ENCODE measurements at regions not wholly inside any gene's neighbourhood (a gene's known extent, or its start where the extent isn't known, plus 50 kb on each side); places are given as distances from the start of the nearest gene placed in this dataset.
"Not testable (repeated sequence)": the region's sequence is repeated elsewhere in the genome, so short reads cannot be mapped to it uniquely, and the experiment has no call there.

GRCh38 chr3:40649346-40649745 is 124.6 kb downstream of the ZNF621 start:
- DNase-seq = no peak

- no peak for DNase-seq
Observed at GRCh38 chr3:40652072-40652471, 127.3 kb downstream of the ZNF621 start.

DNA sequence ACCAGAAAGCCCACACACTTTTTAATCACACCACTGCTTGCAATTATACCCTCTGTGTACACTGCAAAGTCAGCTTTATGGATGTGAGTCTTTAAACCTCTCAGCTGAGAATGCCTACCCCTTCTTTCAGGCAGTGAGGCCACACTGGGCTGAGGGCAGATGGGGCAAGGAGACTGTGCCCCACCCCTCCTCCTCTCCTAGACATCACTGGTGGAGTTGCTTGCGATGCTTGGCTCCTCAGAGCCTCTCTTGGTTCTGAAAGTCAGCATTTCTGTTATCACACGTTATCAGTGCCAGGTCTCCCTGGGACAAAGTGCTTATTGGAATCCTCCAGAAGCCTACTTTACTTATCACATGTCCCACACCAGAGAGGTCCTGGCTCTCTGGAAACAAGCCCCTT is 128.2 kb downstream of the ZNF621 start:
- DNase-seq = no peak

GRCh38 chr3:40653878-40654277 is 129.1 kb downstream of the ZNF621 start:
- DNase-seq = no peak

DNA sequence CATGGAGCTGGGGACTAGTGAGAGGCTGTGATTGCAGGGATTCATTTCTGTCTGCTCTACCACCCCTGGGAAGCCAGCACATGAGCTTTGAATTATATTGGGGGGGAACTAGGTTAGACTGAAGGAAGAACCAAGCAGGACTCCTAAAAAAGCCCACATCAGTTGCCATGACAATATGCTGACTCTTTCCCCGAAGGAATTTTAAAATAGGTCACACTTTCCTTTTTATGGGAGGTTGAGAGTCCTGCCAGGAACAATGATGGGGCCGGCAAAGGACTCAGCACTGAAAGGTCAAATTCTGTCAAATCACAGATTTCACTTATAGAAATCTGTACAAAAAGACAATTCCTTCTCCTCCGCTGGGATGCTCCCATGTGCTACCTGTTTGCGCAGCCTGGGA is 130.8 kb downstream of the ZNF621 start:
- DNase-seq = no peak

GRCh38 chr3:40657623-40658022 is 132.9 kb downstream of the ZNF621 start:
- DNase-seq = no peak

DNA sequence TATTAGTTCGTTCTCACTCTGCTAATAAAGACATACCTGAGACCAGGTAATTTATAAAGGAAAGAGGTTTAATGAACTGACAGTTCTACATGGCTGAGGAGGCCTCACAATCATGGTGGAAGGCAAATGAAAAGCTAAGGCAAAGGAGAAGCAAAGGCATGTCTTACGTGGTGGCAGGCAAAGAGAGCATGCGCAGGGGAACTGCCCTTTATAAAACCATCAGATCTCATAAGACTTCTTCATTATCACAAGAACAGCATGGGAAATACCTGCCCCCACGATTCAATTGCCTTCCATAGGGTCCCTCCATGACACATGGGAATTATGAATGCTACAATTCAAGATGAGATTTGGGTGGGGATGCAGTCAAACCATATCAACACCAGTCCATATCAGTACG is 133.5 kb downstream of the ZNF621 start:
- DNase-seq = no peak

DNA sequence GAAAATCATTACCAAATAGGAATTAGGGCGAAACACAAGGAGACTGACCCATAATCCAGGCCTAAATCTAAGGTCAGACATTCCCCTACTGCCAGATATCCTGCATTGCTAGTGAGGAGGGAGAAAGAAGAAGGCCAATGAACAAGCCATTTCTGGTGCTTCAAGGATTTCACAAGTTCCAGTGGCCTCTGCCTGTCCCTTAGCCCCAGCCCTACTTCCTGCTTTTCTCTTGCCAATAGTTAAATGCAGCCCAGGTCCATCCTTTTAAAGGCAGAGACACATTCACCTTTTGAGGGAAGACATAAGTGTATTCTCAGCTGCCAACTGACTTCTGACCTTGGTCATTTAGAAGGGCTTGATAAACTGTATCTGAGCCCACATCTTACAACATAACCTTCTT is 135.8 kb downstream of the ZNF621 start:
- no peak for DNase-seq

GRCh38 chr3:40661284-40661683 is 136.5 kb downstream of the ZNF621 start:
- no peak for DNase-seq

DNA sequence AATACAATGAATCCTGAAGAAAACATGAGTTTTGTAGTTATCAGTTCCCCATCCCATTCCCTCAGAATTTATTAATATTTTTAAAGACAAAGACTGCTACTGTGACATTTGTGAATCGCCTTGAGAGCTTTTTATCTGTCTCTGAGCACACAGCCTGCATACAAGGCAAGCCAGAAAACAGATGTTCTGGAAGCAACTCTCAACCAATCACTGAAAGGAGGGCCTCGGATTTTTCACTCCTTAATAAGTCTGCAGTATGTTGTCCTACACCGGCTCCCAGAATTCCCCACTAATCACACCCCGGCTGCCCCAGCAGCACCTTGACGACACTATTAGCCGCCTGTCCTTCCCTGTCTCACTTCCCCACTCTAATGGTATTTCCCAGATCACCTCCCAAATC is 138.5 kb downstream of the ZNF621 start:
- DNase-seq = no peak

- no peak for DNase-seq
Observed at GRCh38 chr3:40669176-40669575, 144.4 kb downstream of the ZNF621 start.

DNA sequence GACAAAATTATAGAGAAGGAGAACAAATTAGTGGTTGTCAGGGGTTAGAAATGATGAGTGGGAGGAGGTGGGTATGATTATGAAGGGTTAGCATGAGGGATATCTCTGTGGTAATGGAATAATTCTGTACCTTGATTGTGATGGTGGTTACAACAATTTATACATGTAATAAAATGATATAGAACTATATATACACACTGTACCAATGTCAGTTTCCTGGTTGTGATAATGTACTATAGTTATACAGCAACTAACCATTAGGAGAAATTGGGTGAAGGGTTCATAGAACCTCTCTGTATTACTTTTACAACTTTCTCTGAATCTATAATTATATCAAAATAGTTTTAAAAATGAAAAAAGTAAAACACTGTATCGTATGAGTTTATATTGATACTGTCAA is 148.1 kb downstream of the ZNF621 start:
- DNase-seq = no peak

GRCh38 chr3:40677321-40677720 is 152.6 kb downstream of the ZNF621 start:
- no peak for DNase-seq

- no peak for DNase-seq
Observed at GRCh38 chr3:40677749-40678148, 153.0 kb downstream of the ZNF621 start.

GRCh38 chr3:40679290-40679689 is 154.5 kb downstream of the ZNF621 start:
- no peak for DNase-seq

- no peak for DNase-seq
Observed at GRCh38 chr3:40680685-40681657, 156.2 kb downstream of the ZNF621 start.

GRCh38 chr3:40681658-40682055 is 156.9 kb downstream of the ZNF621 start:
- no peak for DNase-seq

DNA sequence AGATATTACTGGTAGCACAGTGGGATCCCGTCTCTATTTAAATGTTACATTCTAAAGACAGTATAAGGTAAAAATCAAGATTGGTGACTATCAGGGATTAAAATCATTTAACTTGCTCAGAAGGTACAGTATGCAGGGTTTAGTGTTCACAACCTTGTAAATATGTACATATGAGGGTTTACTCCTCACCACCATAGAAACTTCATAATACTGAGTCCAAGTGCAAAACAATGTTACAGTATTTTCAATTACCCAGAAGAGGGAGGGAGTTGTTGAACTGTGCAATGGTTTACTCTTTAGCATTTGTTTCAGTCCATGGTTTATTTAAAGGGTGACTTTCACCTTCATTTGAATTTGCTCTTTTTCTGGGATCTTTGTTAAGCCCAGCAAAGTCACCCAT is 165.1 kb downstream of the ZNF621 start:
- no peak for DNase-seq

GRCh38 chr3:40690749-40691451 is 166.1 kb downstream of the ZNF621 start:
- DNase-seq = no peak

DNA sequence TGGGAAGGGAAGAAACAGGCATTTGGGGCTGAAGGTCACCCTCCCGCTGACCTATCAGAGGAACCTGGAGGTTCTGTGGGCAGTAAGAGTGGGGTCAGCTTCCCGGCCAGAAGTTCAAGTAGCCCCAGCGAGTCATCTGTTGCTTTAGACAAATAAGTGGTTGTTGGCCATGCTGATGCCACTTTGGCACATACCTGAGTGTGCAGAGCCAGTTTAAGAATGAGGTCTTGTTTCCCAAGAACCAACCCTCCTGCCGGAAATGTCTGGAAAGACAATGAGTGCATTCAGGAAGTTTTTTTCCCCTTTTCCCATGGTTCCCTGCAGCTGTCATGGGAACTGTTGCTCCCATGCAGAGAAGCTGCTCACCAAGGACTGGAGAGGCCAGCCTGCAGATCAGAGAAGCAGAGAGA is 166.7 kb downstream of the ZNF621 start:
- no peak for DNase-seq

GRCh38 chr3:40695848-40696247 is 171.1 kb downstream of the ZNF621 start:
- DNase-seq = no peak

DNA sequence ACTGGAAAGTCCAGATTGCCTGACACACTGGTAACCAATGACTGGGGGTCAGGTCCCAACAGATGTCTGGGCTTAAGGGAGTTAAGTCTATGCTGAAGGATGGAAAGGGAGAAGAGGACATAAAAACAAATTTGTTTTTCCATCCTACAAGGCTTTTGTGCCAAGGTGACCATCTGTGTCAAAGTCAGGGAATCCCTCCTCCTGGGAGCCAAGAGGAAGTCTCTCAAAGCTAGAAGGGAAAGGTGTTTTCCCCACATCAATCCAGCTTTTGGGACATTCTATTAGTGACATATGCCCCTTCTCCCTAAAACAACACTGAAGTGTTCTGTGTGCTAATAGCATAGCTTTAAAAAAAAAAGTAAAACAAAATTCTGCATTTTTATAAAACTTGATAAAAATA is 173.9 kb downstream of the ZNF621 start:
- DNase-seq = not testable (repeated sequence)

- DNase-seq = no peak
Observed at GRCh38 chr3:40701016-40701588, 176.3 kb downstream of the ZNF621 start.

GRCh38 chr3:40704224-40704623 is 179.5 kb downstream of the ZNF621 start:
- DNase-seq = no peak
